Rectal smooth muscle tissue (tissue), 1 donor: ENCODE measurements at regions not wholly inside any gene's neighbourhood (a gene's known extent, or its start where the extent isn't known, plus 50 kb on each side); places are given as distances from the start of the nearest gene placed in this dataset.

ENCODE experiments used
- H3K27ac ChIP-seq: one replicate; pipeline ENCODE4 v1.7.0; 2013; ENCODE audit warnings: low read depth, low read length, inconsistent platforms
- H3K27me3 ChIP-seq: one replicate; pipeline ENCODE4 v1.7.0; 2013; ENCODE audit warnings: low read length; ENCODE audit not compliant: control insufficient read depth, insufficient read depth
- H3K36me3 ChIP-seq: one replicate; pipeline ENCODE4 v1.7.0; 2013; ENCODE audit warnings: low read length; ENCODE audit not compliant: control insufficient read depth, insufficient read depth
- H3K4me1 ChIP-seq: one replicate; pipeline ENCODE4 v1.7.0; 2013; ENCODE audit warnings: low read length; ENCODE audit not compliant: control insufficient read depth, insufficient read depth
- H3K4me3 ChIP-seq: one replicate; pipeline ENCODE4 v1.7.0; 2013; ENCODE audit warnings: low read length
- H3K9ac ChIP-seq: one replicate; pipeline ENCODE4 v1.7.0; 2013; ENCODE audit warnings: low read length

DNA sequence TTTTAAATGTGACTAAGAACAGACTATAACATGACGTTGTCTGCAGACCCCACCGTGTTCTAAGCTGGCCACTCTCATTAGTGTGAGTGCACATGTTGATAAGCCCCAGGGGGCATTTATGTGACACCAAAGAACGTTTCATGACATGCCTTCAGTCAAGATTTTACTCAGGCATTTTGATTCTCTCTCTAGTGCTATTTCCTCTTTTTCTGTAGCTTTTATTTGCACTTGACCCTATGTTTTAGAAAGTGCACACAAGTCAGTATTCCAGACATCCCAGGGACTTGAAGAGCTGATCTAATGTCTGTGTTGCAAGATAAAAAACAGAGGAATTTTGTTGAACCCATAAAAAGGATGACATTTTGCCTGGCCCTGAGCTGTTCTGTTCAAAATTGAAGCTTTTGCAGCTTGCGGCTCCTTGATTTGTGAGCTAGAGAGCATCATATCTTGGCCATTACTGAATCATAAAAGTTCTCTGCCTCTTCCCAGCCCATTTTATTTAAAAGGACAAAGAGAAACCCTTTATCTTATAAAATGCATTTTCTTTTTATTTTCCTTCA is 80.9 kb upstream of the TYRP1 start:
- H3K27ac ChIP-seq = no peak overlapping the region
- no peak overlapping the region for H3K9ac ChIP-seq
- H3K27me3 ChIP-seq = no peaks in the 10 kb centered on the region
- H3K4me3 ChIP-seq = no peak overlapping the region
- H3K36me3 ChIP-seq = no peaks in the 10 kb centered on the region
- H3K4me1 ChIP-seq = no peaks in the 10 kb centered on the region

DNA sequence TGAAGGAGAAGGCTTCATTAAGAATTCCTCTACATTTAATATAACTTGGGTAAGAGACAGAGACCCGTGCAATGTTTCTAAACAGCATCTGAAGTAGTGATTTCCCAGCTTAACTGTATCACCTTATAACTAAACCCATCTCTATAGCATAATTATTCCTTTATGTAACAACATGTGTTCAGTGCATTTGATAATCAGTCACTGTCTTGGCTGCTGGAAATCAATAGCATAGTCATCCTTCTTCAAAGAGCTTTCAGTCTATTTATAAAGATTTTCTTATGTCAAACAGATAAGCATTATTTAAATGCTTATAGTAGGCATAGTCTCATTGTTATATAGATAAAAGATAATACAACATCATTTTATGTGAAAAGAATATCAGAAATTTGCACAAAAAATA is 80.1 kb upstream of the TYRP1 start:
- H3K27ac ChIP-seq = no peak overlapping the region
- no peak overlapping the region for H3K9ac ChIP-seq
- H3K4me3 ChIP-seq = no peak overlapping the region
- H3K36me3 ChIP-seq = no peaks in the 10 kb centered on the region
- H3K27me3 ChIP-seq = no peaks in the 10 kb centered on the region
- no peaks in the 10 kb centered on the region for H3K4me1 ChIP-seq

DNA sequence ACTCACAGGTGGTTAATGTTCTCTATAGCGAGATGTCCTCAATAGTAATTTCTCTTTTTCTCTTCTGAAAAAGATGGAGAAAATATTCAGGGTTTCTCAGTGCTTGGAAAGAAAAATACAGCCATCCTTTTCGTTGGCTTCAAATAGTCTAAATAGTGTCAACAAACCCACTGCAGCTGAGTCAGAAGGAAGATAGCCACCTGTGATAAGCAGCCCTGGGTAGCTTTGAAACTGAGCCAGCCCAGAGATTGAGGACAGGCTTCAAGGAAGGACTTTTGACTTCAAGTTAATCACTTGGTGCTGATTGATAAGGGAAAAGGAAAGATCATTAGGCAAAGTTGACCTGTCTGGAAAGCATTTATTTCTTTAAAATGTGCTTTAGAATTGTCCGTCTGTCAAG is 78.7 kb upstream of the TYRP1 start:
- Histone ChIP-seq H3K4me1 (no peaks in the 10 kb centered on the region), H3K4me3 (no peak overlapping the region)

GRCh38 chr9:12618956-12619355 is 74.2 kb upstream of the TYRP1 start:
- Histone ChIP-seq H3K36me3 (no peaks in the 10 kb centered on the region), H3K4me1 (no peaks in the 10 kb centered on the region), H3K9ac (no peak overlapping the region), H3K27me3 (no peaks in the 10 kb centered on the region), H3K4me3 (no peak overlapping the region), H3K27ac (no peak overlapping the region)

More for the DNA sequence above, 78.7 kb upstream of the TYRP1 start:
- no peaks in the 10 kb centered on the region for H3K36me3 ChIP-seq
- no peak overlapping the region for H3K9ac ChIP-seq
- no peak overlapping the region for H3K27ac ChIP-seq
- no peaks in the 10 kb centered on the region for H3K27me3 ChIP-seq

DNA sequence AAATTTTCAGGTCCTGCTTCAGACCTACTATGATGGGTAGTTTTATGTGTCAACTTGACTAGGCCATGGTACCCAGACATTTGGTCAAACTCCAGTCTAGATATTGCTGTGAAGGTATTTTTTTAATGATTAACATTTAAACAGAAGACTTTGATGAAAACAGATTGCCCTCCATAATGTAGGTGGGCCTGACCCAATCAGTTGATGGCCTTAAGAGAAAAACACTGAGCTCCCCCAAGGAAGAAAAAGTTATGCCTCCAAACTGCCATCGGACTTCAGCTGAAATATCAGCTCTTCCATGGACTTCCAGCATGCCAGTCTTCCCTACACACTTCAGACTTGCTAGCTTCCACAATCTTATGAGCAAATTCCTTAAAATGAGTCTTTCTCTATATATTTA is 67.3 kb upstream of the TYRP1 start:
- H3K27me3 ChIP-seq = no peaks in the 10 kb centered on the region
- no peak overlapping the region for H3K9ac ChIP-seq
- no peaks in the 10 kb centered on the region for H3K4me1 ChIP-seq
- no peaks in the 10 kb centered on the region for H3K36me3 ChIP-seq
- no peak overlapping the region for H3K27ac ChIP-seq
- no peak overlapping the region for H3K4me3 ChIP-seq

- no peak overlapping the region for H3K4me3 ChIP-seq
- no peak overlapping the region for H3K27ac ChIP-seq
- H3K36me3 ChIP-seq = no peaks in the 10 kb centered on the region
Observed at GRCh38 chr9:12627096-12627495, 66.1 kb upstream of the TYRP1 start.

GRCh38 chr9:12628546-12628945 is 64.6 kb upstream of the TYRP1 start:
- H3K9ac ChIP-seq = no peak overlapping the region
- no peak overlapping the region for H3K27ac ChIP-seq
- H3K4me1 ChIP-seq = no peaks in the 10 kb centered on the region
- no peaks in the 10 kb centered on the region for H3K27me3 ChIP-seq
- no peak overlapping the region for H3K4me3 ChIP-seq
- no peaks in the 10 kb centered on the region for H3K36me3 ChIP-seq

More at GRCh38 chr9:12627096-12627495, 66.1 kb upstream of the TYRP1 start:
- no peaks in the 10 kb centered on the region for H3K4me1 ChIP-seq
- H3K9ac ChIP-seq = no peak overlapping the region
- H3K27me3 ChIP-seq = no peaks in the 10 kb centered on the region

GRCh38 chr9:12629067-12629466 is 64.1 kb upstream of the TYRP1 start:
- Histone ChIP-seq H3K4me1 (no peaks in the 10 kb centered on the region), H3K4me3 (no peak overlapping the region), H3K27ac (no peak overlapping the region), H3K27me3 (no peaks in the 10 kb centered on the region), H3K9ac (no peak overlapping the region), H3K36me3 (no peaks in the 10 kb centered on the region)

DNA sequence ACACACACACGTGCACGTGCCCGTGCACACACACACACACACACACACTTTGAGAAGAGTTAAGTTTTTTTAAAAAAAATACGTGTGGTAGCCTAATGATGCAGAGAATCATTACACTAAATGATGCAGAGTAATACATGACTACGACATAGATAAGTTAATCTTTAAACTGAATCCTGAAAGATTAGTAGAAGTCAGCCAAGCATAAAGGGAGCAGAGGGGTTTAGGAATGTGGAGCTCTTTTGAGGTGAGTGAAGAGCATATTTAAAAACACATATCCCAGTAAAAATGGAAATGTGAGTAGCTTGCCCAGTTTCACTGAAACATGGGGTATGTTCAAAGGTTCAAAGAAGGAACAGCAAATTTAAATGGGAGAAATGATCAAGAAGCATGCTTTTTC is 61.3 kb upstream of the TYRP1 start:
- Histone ChIP-seq H3K27ac (no peak overlapping the region), H3K36me3 (no peaks in the 10 kb centered on the region), H3K27me3 (no peaks in the 10 kb centered on the region), H3K9ac (no peak overlapping the region), H3K4me3 (no peak overlapping the region), H3K4me1 (no peaks in the 10 kb centered on the region)

- Histone ChIP-seq H3K9ac (no peak overlapping the region), H3K27me3 (no peaks in the 10 kb centered on the region), H3K4me1 (no peaks in the 10 kb centered on the region), H3K36me3 (no peaks in the 10 kb centered on the region), H3K27ac (no peak overlapping the region), H3K4me3 (no peak overlapping the region)
Observed at GRCh38 chr9:12633016-12633765, 60.0 kb upstream of the TYRP1 start.

GRCh38 chr9:12640016-12640587 is 53.1 kb upstream of the TYRP1 start:
- H3K4me3 ChIP-seq = no peak overlapping the region
- no peaks in the 10 kb centered on the region for H3K4me1 ChIP-seq
- H3K9ac ChIP-seq = no peak overlapping the region
- no peaks in the 10 kb centered on the region for H3K36me3 ChIP-seq
- H3K27ac ChIP-seq = no peak overlapping the region
- H3K27me3 ChIP-seq = no peaks in the 10 kb centered on the region

DNA sequence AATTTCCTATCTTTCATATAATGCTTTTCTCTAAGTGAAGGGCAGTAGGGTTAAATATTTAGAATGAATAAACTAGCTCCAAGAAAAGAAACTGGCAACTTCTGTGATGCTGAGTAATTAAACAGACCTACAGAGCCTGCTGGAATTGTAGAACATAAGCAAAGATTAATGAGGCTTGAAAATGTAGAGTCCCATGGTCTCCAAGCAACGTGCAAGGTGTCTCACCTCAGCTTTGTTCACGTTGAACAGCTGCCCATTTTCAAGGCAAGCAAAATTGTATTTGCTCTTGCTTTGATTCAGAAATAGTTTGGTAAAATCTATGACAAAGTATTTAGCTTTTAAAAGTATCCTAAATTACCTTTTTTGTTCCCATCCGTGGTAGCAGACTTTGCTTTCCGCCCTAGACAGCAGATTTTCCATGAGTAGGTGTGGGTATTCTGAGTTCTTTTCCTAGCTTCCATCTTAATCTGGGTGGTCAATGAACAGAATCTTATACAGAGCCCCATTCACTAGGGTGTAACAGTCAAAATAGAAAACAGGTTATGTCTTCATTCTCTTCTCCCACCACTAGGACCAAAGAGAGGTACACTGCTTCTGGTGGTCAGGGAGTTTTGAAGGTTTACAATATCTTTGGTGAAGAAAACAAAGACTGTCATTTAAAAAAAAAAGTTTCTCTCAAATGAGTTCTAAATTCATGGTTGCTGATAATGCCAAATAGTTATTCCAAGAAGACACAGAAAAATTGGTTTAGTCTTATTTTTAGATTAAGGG is 52.1 kb upstream of the TYRP1 start:
- H3K9ac ChIP-seq = no peak overlapping the region
- no peak overlapping the region for H3K4me3 ChIP-seq
- no peak overlapping the region for H3K27ac ChIP-seq
- H3K4me1 ChIP-seq = no peaks in the 10 kb centered on the region
- H3K27me3 ChIP-seq = no peaks in the 10 kb centered on the region
- H3K36me3 ChIP-seq = no peaks in the 10 kb centered on the region
